GM18861 (cell line): ENCODE measurements at regions not wholly inside any gene's neighbourhood (a gene's known extent, or its start where the extent isn't known, plus 50 kb on each side); places are given as distances from the start of the nearest gene placed in this dataset.
A peak's percentile ranks its signal among the peaks of the same experiment; 100 is the strongest.

Experiments
- ATAC-seq: cut with Tn5 transposase; IDR thresholded peaks from one replicate; pipeline ENCODE4 v1.9.1; 2021; ENCODE audit not compliant: unreplicated experiment

- ATAC-seq: no peak
Observed at GRCh38 chr2:160672211-160672610, 178.6 kb upstream of the RBMS1 start.

- no peak for ATAC-seq
Observed at GRCh38 chr2:160674146-160674750, 180.6 kb upstream of the RBMS1 start.

- ATAC-seq: no peak
Observed at GRCh38 chr2:160679686-160680085, 186.1 kb upstream of the RBMS1 start.

GRCh38 chr2:160680294-160680693 is 186.7 kb upstream of the RBMS1 start:
- ATAC-seq: no peak

GRCh38 chr2:160680974-160681373 is 187.4 kb upstream of the RBMS1 start:
- no peak for ATAC-seq

GRCh38 chr2:160683206-160683605 is 189.6 kb upstream of the RBMS1 start:
- ATAC-seq: no peak

- ATAC-seq: no peak
Observed at GRCh38 chr2:160687629-160688028, 194.0 kb upstream of the RBMS1 start.

GRCh38 chr2:160689441-160689840 is 195.8 kb upstream of the RBMS1 start:
- no peak for ATAC-seq

GRCh38 chr2:160694221-160694620 is 200.6 kb upstream of the RBMS1 start:
- ATAC-seq: no peak

- peak; percentile 57 for ATAC-seq
Observed at GRCh38 chr2:160694631-160695030, 201.0 kb upstream of the RBMS1 start.

- no peak for ATAC-seq
Observed at GRCh38 chr2:160695402-160696086, 201.9 kb upstream of the RBMS1 start.

GRCh38 chr2:160696087-160696452 is 202.5 kb upstream of the RBMS1 start:
- no peak for ATAC-seq

- ATAC-seq: no peak
Observed at GRCh38 chr2:160697817-160698216, 204.2 kb upstream of the RBMS1 start.

- ATAC-seq: no peak
Observed at GRCh38 chr2:160700021-160700814, 206.6 kb upstream of the RBMS1 start.

GRCh38 chr2:160701822-160702221 is 208.2 kb upstream of the RBMS1 start:
- ATAC-seq: no peak

- ATAC-seq: no peak
Observed at GRCh38 chr2:160702754-160703153, 209.1 kb upstream of the RBMS1 start.

- peak; percentile 94 for ATAC-seq
Observed at GRCh38 chr2:160703648-160704585, 210.3 kb upstream of the RBMS1 start.

- ATAC-seq: no peak
Observed at GRCh38 chr2:160715428-160715827, 221.8 kb upstream of the RBMS1 start.

GRCh38 chr2:160719116-160719515 is 225.5 kb upstream of the RBMS1 start:
- no peak for ATAC-seq

- no peak for ATAC-seq
Observed at GRCh38 chr2:160720098-160720497, 226.5 kb upstream of the RBMS1 start.
